ENCODE measurements at regions not wholly inside any gene's neighbourhood (a gene's known extent, or its start where the extent isn't known, plus 50 kb on each side); places are given as distances from the start of the nearest gene placed in this dataset.

- no peak for TF ChIP-seq POLR2A (IDR thresholded peaks at IDR 0.05)
- TF ChIP-seq CTCF (IDR thresholded peaks at IDR 0.05), result no peak
Measured at GRCh38 chr13:82803341-82803740, 1078.9 kb downstream of the SLITRK1 start.

All from gastroesophageal sphincter (tissue), 3 donors.